Stomach (tissue), 8 donors: ENCODE measurements at regions not wholly inside any gene's neighbourhood (a gene's known extent, or its start where the extent isn't known, plus 50 kb on each side); places are given as distances from the start of the nearest gene placed in this dataset.

Experiments used
- DNase-seq, 2 donors: peaks; one replicate each; pipeline versions ENCODE4 v3.0.0 to v3.0.0-alpha.2; 2013 to 2019
- H3K27ac ChIP-seq, 5 donors: fragments of 200-600 bp in 4 of 5; sonication (generic) in 4 of 5; one replicate each; pipeline ENCODE4 v1.5.1; 2013 to 2019; ENCODE audit warnings: mild to moderate bottlenecking in 1 of 5, moderate library complexity in 1 of 5
- H3K27me3 ChIP-seq, 3 donors: fragments of 200-600 bp; sonication (generic); one replicate each; pipeline ENCODE4 v1.5.1; 2017 to 2019; ENCODE audit warnings: mixed run types in 1 of 3
- H3K36me3 ChIP-seq, 4 donors: fragments of 200-600 bp; sonication (generic); 1 replicate in 3 of 4; 2 replicates in 1 of 4; pipeline ENCODE4 v1.5.1; 2016 to 2019
- H3K4me1 ChIP-seq, 4 donors: fragments of 200-600 bp; sonication (generic); one replicate each; pipeline ENCODE4 v1.5.1; 2016 to 2019
- H3K4me3 ChIP-seq, 4 donors: fragments of 200-600 bp; sonication (generic) in 3 of 4; one replicate each; pipeline ENCODE4 v1.5.1; 2016 to 2019; ENCODE audit warnings: mild to moderate bottlenecking in 1 of 4
- H3K9me3 ChIP-seq, 4 donors: fragments of 200-600 bp; sonication (generic); one replicate each; pipeline ENCODE4 v1.5.1; 2016 to 2019
- EP300 ChIP-seq: sonication (generic); formaldehyde crosslinking; IDR thresholded peaks from one replicate; pipeline ENCODE4 v1.6.1; 2017; ENCODE audit warnings: antibody characterized with exemption
- POLR2A ChIP-seq, 4 donors: fragments of 450-650 bp; IDR thresholded peaks; one replicate each; pipeline ENCODE4 v1.6.1; 2016; ENCODE audit warnings: antibody characterized with exemption in 4 of 4, control low read depth in 2 of 4, mild to moderate bottlenecking in 1 of 4, moderate library complexity in 1 of 4
- POLR2AphosphoS5 ChIP-seq, 3 donors: sonication (generic); formaldehyde crosslinking; IDR thresholded peaks; one replicate each; pipeline ENCODE4 v1.6.1; 2016; ENCODE audit warnings: antibody characterized with exemption in 3 of 3
- WGBS, 5 donors: extraction: QIAGEN DNeasy Blood & Tissue Kit in 3 of 5; methylation state at CpG; one replicate each; pipeline versions ENCODE4 v1.1.5 to v1.1.7; 2013 to 2018; 5-methylcytosine and 5-hydroxymethylcytosine counted together
- intact Hi-C: fragments of 100-400 bp; cut with DNase I; formaldehyde crosslinking; loops from one replicate; pipeline ENCODE4 v1.15.1; 2023; ENCODE audit warnings: low total_unique reads
- TF ChIP-seq, protein P1 (sequence below), 7 experiments: fragments of 450-650 bp in 4 of 7; fragments of 200-600 bp in 3 of 7; sonication (generic) in 3 of 7; IDR thresholded peaks; one replicate each; pipeline ENCODE4 v1.5.1; 2016 to 2019; ENCODE audit warnings: antibody characterized with exemption in 7 of 7, control low read depth in 2 of 7, mild to moderate bottlenecking in 1 of 7
- donor health status: healthy with polysubstance abuse.
- donor health status: Bipolar disorder and iron deficiency.
- donor health status: healthy.

- DNase-seq = no peak
- TF ChIP-seq POLR2AphosphoS5 (IDR thresholded peaks at IDR 0.05) (no peak), EP300 (no peak), POLR2A (IDR thresholded peaks at IDR 0.05) (no peak)
- TF ChIP-seq, protein P1, sequence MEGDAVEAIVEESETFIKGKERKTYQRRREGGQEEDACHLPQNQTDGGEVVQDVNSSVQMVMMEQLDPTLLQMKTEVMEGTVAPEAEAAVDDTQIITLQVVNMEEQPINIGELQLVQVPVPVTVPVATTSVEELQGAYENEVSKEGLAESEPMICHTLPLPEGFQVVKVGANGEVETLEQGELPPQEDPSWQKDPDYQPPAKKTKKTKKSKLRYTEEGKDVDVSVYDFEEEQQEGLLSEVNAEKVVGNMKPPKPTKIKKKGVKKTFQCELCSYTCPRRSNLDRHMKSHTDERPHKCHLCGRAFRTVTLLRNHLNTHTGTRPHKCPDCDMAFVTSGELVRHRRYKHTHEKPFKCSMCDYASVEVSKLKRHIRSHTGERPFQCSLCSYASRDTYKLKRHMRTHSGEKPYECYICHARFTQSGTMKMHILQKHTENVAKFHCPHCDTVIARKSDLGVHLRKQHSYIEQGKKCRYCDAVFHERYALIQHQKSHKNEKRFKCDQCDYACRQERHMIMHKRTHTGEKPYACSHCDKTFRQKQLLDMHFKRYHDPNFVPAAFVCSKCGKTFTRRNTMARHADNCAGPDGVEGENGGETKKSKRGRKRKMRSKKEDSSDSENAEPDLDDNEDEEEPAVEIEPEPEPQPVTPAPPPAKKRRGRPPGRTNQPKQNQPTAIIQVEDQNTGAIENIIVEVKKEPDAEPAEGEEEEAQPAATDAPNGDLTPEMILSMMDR (IDR thresholded peaks at IDR 0.05) = no peak
- no peaks in the 10 kb centered on the region for H3K9me3 ChIP-seq
- intact Hi-C loops = no loop called here
- no peaks in the 10 kb centered on the region for H3K36me3 ChIP-seq
- 77 to 88% (median 83%) methylated on average over 3 of the region's 3 CpGs for WGBS, 5 donors
- no peak overlapping the region for H3K27ac ChIP-seq
- H3K4me3 ChIP-seq = no peak overlapping the region
- no peaks in the 10 kb centered on the region for H3K4me1 ChIP-seq
- H3K27me3 ChIP-seq = no peaks in the 10 kb centered on the region
These were observed 430.2 kb upstream of the TBX3 start for GRCh38 chr12:115114140-115114539.

DNA sequence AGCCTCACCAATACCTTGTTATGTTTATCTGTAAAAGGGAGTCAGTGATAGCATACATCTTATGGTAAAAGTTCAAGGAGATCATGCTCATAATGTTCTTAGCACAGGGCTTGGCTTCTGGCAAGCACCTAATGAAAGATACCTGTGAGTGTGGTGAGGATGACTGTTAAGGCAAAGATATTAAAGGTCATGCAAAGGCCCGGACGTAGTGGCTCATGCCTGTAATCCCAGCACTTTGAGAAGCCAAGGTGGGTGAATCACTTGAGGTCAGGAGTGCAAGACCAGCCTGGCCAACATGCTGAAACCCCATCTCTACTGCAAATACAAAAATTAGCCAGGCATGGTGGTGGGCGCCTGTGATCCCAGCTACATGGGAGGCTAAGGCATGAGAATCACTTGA lies 425.9 kb upstream of the TBX3 start:
- intact Hi-C loops = no loop called here
- no peaks in the 10 kb centered on the region for H3K4me1 ChIP-seq
- no peaks in the 10 kb centered on the region for H3K27me3 ChIP-seq
- DNase-seq = no peak
- WGBS, 5 donors = 85 to 92% (median 85%) methylated on average over 3 of the region's 3 CpGs
- H3K4me3 ChIP-seq = no peak overlapping the region
- no peaks in the 10 kb centered on the region for H3K36me3 ChIP-seq
- TF ChIP-seq EP300 = no peak
- TF ChIP-seq POLR2A (IDR thresholded peaks at IDR 0.05) = no peak
- TF ChIP-seq, protein P1 (IDR thresholded peaks at IDR 0.05) = no peak
- no peak for TF ChIP-seq POLR2AphosphoS5 (IDR thresholded peaks at IDR 0.05)
- H3K27ac ChIP-seq = no peak overlapping the region
- no peaks in the 10 kb centered on the region for H3K9me3 ChIP-seq

DNA sequence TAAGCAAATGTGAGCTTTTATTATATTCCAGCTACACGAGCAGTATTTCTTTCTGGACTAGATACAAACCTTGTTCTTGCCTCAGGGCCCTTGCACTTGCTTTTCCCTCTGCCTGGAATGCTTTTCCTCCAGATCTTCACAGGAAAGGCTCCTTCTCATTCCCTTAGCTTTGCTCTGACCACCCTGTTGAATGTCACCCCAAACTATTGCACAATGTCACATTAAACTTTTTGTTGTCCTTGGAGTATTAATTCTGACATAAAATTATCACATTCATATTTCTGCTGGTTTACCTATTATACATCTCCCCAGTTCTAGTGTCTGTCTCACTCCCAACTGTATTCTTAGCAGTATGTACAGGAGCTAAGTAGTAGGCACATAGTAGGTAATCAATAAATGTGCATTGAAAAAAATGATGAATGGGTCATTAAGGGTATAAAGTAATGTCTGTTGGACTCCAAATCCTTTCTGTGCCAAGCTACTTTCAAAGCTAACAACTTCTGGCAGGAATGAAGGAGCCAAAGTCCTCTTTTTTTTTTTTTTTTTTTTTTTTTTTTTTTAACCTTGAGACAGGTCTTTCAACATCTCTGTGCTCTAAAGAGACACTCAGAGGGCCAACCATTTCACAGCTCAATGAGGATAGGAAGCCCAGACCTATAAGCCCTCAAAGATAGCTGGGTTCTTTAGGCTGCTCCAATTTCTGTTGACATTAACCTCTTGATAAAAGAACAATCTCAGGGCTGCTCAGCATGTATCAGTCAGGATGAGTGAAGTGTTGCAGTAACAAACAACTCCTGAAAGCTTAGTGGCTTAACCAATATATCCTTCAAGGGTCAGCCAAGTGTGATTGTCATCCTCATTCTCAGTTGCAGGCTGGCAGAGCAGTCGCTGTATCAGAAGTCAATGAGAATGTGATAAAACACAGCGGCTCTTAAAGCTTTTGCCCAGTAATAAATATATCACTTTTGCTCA lies 424.4 kb upstream of the TBX3 start:
- H3K27ac ChIP-seq = no peak overlapping the region
- intact Hi-C loops = no loop called here
- no peaks in the 10 kb centered on the region for H3K36me3 ChIP-seq
- H3K4me1 ChIP-seq = peaks cover 0 to 7% (median 6%) of the 10 kb centered on the region in 4 donors
- H3K27me3 ChIP-seq = no peaks in the 10 kb centered on the region
- 80 to 93% (median 84%) methylated on average over 3 of the region's 3 CpGs for WGBS, 5 donors
- TF ChIP-seq EP300 (no peak), POLR2AphosphoS5 (IDR thresholded peaks at IDR 0.05) (no peak), POLR2A (IDR thresholded peaks at IDR 0.05) (no peak)
- TF ChIP-seq, protein P1 (IDR thresholded peaks at IDR 0.05) = no peak
- DNase-seq = no peak
- H3K4me3 ChIP-seq = no peak overlapping the region
- no peaks in the 10 kb centered on the region for H3K9me3 ChIP-seq

- TF ChIP-seq, protein P1 (IDR thresholded peaks at IDR 0.05) = no peak
- TF ChIP-seq EP300 (no peak), POLR2A (IDR thresholded peaks at IDR 0.05) (no peak)
- WGBS, 5 donors = 34 to 50% (median 39%) methylated on average over 10 of the region's 10 CpGs
- no peaks in the 10 kb centered on the region for H3K9me3 ChIP-seq
- no peak overlapping the region for H3K4me3 ChIP-seq
- H3K27me3 ChIP-seq = no peaks in the 10 kb centered on the region
- DNase-seq = peak in 1 of 2 donors; percentile 36
- H3K27ac ChIP-seq = no peak overlapping the region
- H3K4me1 ChIP-seq = peaks cover 0 to 7% (median 6%) of the 10 kb centered on the region in 4 donors
- H3K36me3 ChIP-seq = no peaks in the 10 kb centered on the region
- intact Hi-C loops = no loop called here
These were observed 420.2 kb upstream of the TBX3 start for GRCh38 chr12:115103884-115104883.
